ENCODE measurements at regions not wholly inside any gene's neighbourhood (a gene's known extent, or its start where the extent isn't known, plus 50 kb on each side); places are given as distances from the start of the nearest gene placed in this dataset.
"Not testable (repeated sequence)": the region's sequence is repeated elsewhere in the genome, so short reads cannot be mapped to it uniquely, and the experiment has no call there.

GRCh38 chr18:15197338-15198115 lies 449.6 kb downstream of the ANKRD30B start:
- TF ChIP-seq SIN3A (IDR thresholded peaks at IDR 0.05; ENCODE audit: borderline replicate concordance, low read depth, low read length); NFRKB (IDR thresholded peaks at IDR 0.05); ZZZ3 (CRISPR knock-in tag; IDR thresholded peaks at IDR 0.05; ENCODE audit: borderline replicate concordance); CTCF (CRISPR knock-in tag; IDR thresholded peaks at IDR 0.05); GATAD2A (CRISPR knock-in tag; IDR thresholded peaks at IDR 0.05); RNF2 (conservative IDR thresholded peaks at IDR 0.05; ENCODE audit: low read depth); CEBPB (IDR thresholded peaks at IDR 0.05; ENCODE audit: borderline replicate concordance, low read depth, low read length); ZFP36 (IDR thresholded peaks at IDR 0.05; ENCODE audit: borderline replicate concordance, low read depth, low read length, partially characterized antibody); SMAD1 (CRISPR knock-in tag; IDR thresholded peaks at IDR 0.05; ENCODE audit: borderline replicate concordance, low read depth); SMAD3 (CRISPR knock-in tag; IDR thresholded peaks at IDR 0.05); YEATS4 (CRISPR knock-in tag; IDR thresholded peaks at IDR 0.05; ENCODE audit: borderline replicate concordance); ZFX (CRISPR knock-in tag; IDR thresholded peaks at IDR 0.05; ENCODE audit: low read depth); DMAP1 (CRISPR knock-in tag; IDR thresholded peaks at IDR 0.05); ETV6 (CRISPR knock-in tag; conservative IDR thresholded peaks at IDR 0.05): not testable (repeated sequence)
